Hepatocyte (in vitro differentiated cells): ENCODE measurements at regions not wholly inside any gene's neighbourhood (a gene's known extent, or its start where the extent isn't known, plus 50 kb on each side); places are given as distances from the start of the nearest gene placed in this dataset.

Experiments used
- EZH2 ChIP-seq: fragments of 200-600 bp; sonication (generic); IDR thresholded peaks from 2 replicates; pipeline ENCODE4 v1.6.1; 2016; ENCODE audit warnings: antibody characterized with exemption, mild to moderate bottlenecking, borderline replicate concordance
- EZH2phosphoT487 ChIP-seq: fragments of 200-600 bp; sonication (generic); IDR thresholded peaks from one replicate; pipeline ENCODE4 v1.6.1; 2018; ENCODE audit warnings: antibody characterized with exemption, mild to moderate bottlenecking, low read depth, moderate library complexity; ENCODE audit not compliant: unreplicated experiment, severe bottlenecking
- TF ChIP-seq, protein P1 (sequence below): fragments of 200-600 bp; sonication (generic); IDR thresholded peaks from 2 replicates; pipeline ENCODE4 v1.5.1; 2016; ENCODE audit warnings: antibody characterized with exemption, mild to moderate bottlenecking; ENCODE audit not compliant: poor library complexity

GRCh38 chr19:5229778-5230335 is 110.8 kb downstream of the PTPRS start:
- TF ChIP-seq EZH2 (no peak), EZH2phosphoT487 (no peak)
- TF ChIP-seq, protein P1, sequence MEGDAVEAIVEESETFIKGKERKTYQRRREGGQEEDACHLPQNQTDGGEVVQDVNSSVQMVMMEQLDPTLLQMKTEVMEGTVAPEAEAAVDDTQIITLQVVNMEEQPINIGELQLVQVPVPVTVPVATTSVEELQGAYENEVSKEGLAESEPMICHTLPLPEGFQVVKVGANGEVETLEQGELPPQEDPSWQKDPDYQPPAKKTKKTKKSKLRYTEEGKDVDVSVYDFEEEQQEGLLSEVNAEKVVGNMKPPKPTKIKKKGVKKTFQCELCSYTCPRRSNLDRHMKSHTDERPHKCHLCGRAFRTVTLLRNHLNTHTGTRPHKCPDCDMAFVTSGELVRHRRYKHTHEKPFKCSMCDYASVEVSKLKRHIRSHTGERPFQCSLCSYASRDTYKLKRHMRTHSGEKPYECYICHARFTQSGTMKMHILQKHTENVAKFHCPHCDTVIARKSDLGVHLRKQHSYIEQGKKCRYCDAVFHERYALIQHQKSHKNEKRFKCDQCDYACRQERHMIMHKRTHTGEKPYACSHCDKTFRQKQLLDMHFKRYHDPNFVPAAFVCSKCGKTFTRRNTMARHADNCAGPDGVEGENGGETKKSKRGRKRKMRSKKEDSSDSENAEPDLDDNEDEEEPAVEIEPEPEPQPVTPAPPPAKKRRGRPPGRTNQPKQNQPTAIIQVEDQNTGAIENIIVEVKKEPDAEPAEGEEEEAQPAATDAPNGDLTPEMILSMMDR, result no peak
